GM18907 (cell line): ENCODE measurements at regions not wholly inside any gene's neighbourhood (a gene's known extent, or its start where the extent isn't known, plus 50 kb on each side); places are given as distances from the start of the nearest gene placed in this dataset.

Experiments used
- ATAC-seq: cut with Tn5 transposase; IDR thresholded peaks from one replicate; pipeline ENCODE4 v1.9.1; 2021; ENCODE audit warnings: mild to moderate bottlenecking, moderate library complexity; ENCODE audit not compliant: unreplicated experiment

- ATAC-seq = no peak
Measured at GRCh38 chr6:104434519-104434918, 425.2 kb downstream of the HACE1 start.

GRCh38 chr6:104431096-104431495 is 428.6 kb downstream of the HACE1 start:
- ATAC-seq = no peak

- no peak for ATAC-seq
Measured at GRCh38 chr6:104428184-104428583, 431.5 kb downstream of the HACE1 start.

- no peak for ATAC-seq
Measured at GRCh38 chr6:104423691-104424090, 436.0 kb downstream of the HACE1 start.

GRCh38 chr6:104421650-104422049 is 438.1 kb downstream of the HACE1 start:
- no peak for ATAC-seq

GRCh38 chr6:104418839-104419238 is 440.9 kb downstream of the HACE1 start:
- no peak for ATAC-seq

GRCh38 chr6:104418125-104418524 is 441.6 kb downstream of the HACE1 start:
- ATAC-seq = no peak

GRCh38 chr6:104414723-104415122 is 445.0 kb downstream of the HACE1 start:
- no peak for ATAC-seq

- no peak for ATAC-seq
Measured at GRCh38 chr6:104413767-104414166, 446.0 kb downstream of the HACE1 start.

- ATAC-seq = no peak
Measured at GRCh38 chr6:104411302-104411701, 448.4 kb downstream of the HACE1 start.

- ATAC-seq = no peak
Measured at GRCh38 chr6:104409913-104410312, 449.8 kb downstream of the HACE1 start.

- ATAC-seq = no peak
Measured at GRCh38 chr6:104407957-104408356, 451.8 kb downstream of the HACE1 start.

GRCh38 chr6:104404377-104404776 is 455.3 kb downstream of the HACE1 start:
- ATAC-seq = no peak

GRCh38 chr6:104402572-104402971 is 457.1 kb downstream of the HACE1 start:
- ATAC-seq = no peak

GRCh38 chr6:104401926-104402325 is 457.8 kb downstream of the HACE1 start:
- no peak for ATAC-seq

GRCh38 chr6:104400844-104401243 is 458.9 kb downstream of the HACE1 start:
- ATAC-seq = no peak

GRCh38 chr6:104396077-104396476 is 463.6 kb downstream of the HACE1 start:
- no peak for ATAC-seq

GRCh38 chr6:104381907-104382306 is 477.8 kb downstream of the HACE1 start:
- no peak for ATAC-seq

- no peak for ATAC-seq
Measured at GRCh38 chr6:104365451-104366234, 494.1 kb downstream of the HACE1 start.

GRCh38 chr6:104357928-104358327 is 501.8 kb downstream of the HACE1 start:
- ATAC-seq = no peak

GRCh38 chr6:104356197-104356596 is 503.5 kb downstream of the HACE1 start:
- no peak for ATAC-seq

GRCh38 chr6:104349191-104349590 is 510.5 kb downstream of the HACE1 start:
- ATAC-seq = no peak

GRCh38 chr6:104344223-104344622 is 515.5 kb downstream of the HACE1 start:
- ATAC-seq = no peak
